Activated naive CD4-positive, alpha-beta T cell treated with anti-CD3 and anti-CD28 coated beads, Interleukin-2, amount 50 U/mL, for 72 hours (primary cell): ENCODE measurements at regions not wholly inside any gene's neighbourhood (a gene's known extent, or its start where the extent isn't known, plus 50 kb on each side); places are given as distances from the start of the nearest gene placed in this dataset.
"Not testable (repeated sequence)": the region's sequence is repeated elsewhere in the genome, so short reads cannot be mapped to it uniquely, and the experiment has no call there.

Experiments used
- ATAC-seq, 2 donors: fragments of 150-1000 bp; cut with Tn5 transposase; 2 replicates each; pipeline ENCODE4 v1.10.0; 2021; ENCODE audit warnings: mild to moderate bottlenecking in 2 of 2, moderate library complexity in 2 of 2
- DNase-seq, 2 donors: peaks; one replicate each; pipeline ENCODE4 v3.0.0; 2021 to 2022; ENCODE audit warnings: low spot score in 2 of 2
- H3K27ac Mint-ChIP-seq, 2 donors: one replicate each; pipeline ENCODE4 v1.8.0; 2022; ENCODE audit warnings: mild to moderate bottlenecking in 2 of 2, mixed read lengths in 2 of 2
- H3K36me3 Mint-ChIP-seq, 2 donors: one replicate each; pipeline ENCODE4 v1.8.0; 2022; ENCODE audit warnings: mixed read lengths in 2 of 2
- H3K9me3 Mint-ChIP-seq, 2 donors: one replicate each; pipeline ENCODE4 v1.8.0; 2022; ENCODE audit warnings: mixed read lengths in 2 of 2

GRCh38 chr4:164350061-164350460 lies 403.9 kb upstream of the SMIM31 start:
- DNase-seq (no peak), ATAC-seq (no peak)
- Mint-ChIP-seq H3K27ac (no peak overlapping the region), H3K9me3 (peaks cover 0 to 4% of the 10 kb centered on the region in 2 donors), H3K36me3 (no peaks in the 10 kb centered on the region)

GRCh38 chr4:164350716-164351115 lies 403.2 kb upstream of the SMIM31 start:
- H3K9me3 Mint-ChIP-seq, ATAC-seq, H3K36me3 Mint-ChIP-seq: not testable (repeated sequence)

GRCh38 chr4:164357957-164358356 lies 396.0 kb upstream of the SMIM31 start:
- Mint-ChIP-seq H3K27ac (no peak overlapping the region), H3K9me3 (no peaks in the 10 kb centered on the region), H3K36me3 (no peaks in the 10 kb centered on the region)
- no peak for DNase-seq
- no peak for ATAC-seq

More at GRCh38 chr4:164350716-164351115, 403.2 kb upstream of the SMIM31 start:
- not testable (repeated sequence) for H3K27ac Mint-ChIP-seq, DNase-seq

- Mint-ChIP-seq H3K9me3 (no peaks in the 10 kb centered on the region), H3K27ac (no peak overlapping the region), H3K36me3 (no peaks in the 10 kb centered on the region)
- ATAC-seq (no peak), DNase-seq (no peak)
Measured at GRCh38 chr4:164358400-164358799, 395.5 kb upstream of the SMIM31 start.

- H3K36me3 Mint-ChIP-seq = no peaks in the 10 kb centered on the region
- DNase-seq (no peak), ATAC-seq (no peak)
- H3K27ac Mint-ChIP-seq = no peak overlapping the region
- no peaks in the 10 kb centered on the region for H3K9me3 Mint-ChIP-seq
Measured at GRCh38 chr4:164359881-164360280, 394.1 kb upstream of the SMIM31 start.

- H3K9me3 Mint-ChIP-seq = no peaks in the 10 kb centered on the region
- no peaks in the 10 kb centered on the region for H3K36me3 Mint-ChIP-seq
- H3K27ac Mint-ChIP-seq = no peak overlapping the region
- no peak for DNase-seq
- no peak for ATAC-seq
Measured at GRCh38 chr4:164368894-164369293, 385.0 kb upstream of the SMIM31 start.

- Mint-ChIP-seq H3K36me3 (no peaks in the 10 kb centered on the region), H3K9me3 (no peaks in the 10 kb centered on the region), H3K27ac (no peak overlapping the region)
- DNase-seq (no peak), ATAC-seq (no peak)
Measured at GRCh38 chr4:164373021-164373420, 380.9 kb upstream of the SMIM31 start.

GRCh38 chr4:164377277-164377676 lies 376.7 kb upstream of the SMIM31 start:
- DNase-seq (no peak), ATAC-seq (no peak)
- Mint-ChIP-seq H3K27ac (no peak overlapping the region), H3K36me3 (no peaks in the 10 kb centered on the region), H3K9me3 (no peaks in the 10 kb centered on the region)

- Mint-ChIP-seq H3K9me3 (no peaks in the 10 kb centered on the region), H3K27ac (no peak overlapping the region), H3K36me3 (no peaks in the 10 kb centered on the region)
- ATAC-seq (no peak), DNase-seq (no peak)
Measured at GRCh38 chr4:164378361-164378760, 375.6 kb upstream of the SMIM31 start.

GRCh38 chr4:164379694-164380093 lies 374.2 kb upstream of the SMIM31 start:
- H3K27ac Mint-ChIP-seq = no peak overlapping the region
- ATAC-seq (no peak), DNase-seq (no peak)
- H3K36me3 Mint-ChIP-seq = no peaks in the 10 kb centered on the region
- no peaks in the 10 kb centered on the region for H3K9me3 Mint-ChIP-seq

- no peak overlapping the region for H3K27ac Mint-ChIP-seq
- H3K36me3 Mint-ChIP-seq = no peaks in the 10 kb centered on the region
- DNase-seq = no peak
- no peaks in the 10 kb centered on the region for H3K9me3 Mint-ChIP-seq
- no peak for ATAC-seq
Measured at GRCh38 chr4:164381859-164382258, 372.1 kb upstream of the SMIM31 start.

GRCh38 chr4:164383058-164383357 lies 370.9 kb upstream of the SMIM31 start:
- Mint-ChIP-seq H3K27ac (no peak overlapping the region), H3K36me3 (no peaks in the 10 kb centered on the region), H3K9me3 (no peaks in the 10 kb centered on the region)
- ATAC-seq (peak in 1 of 2 donors; percentile 50), DNase-seq (no peak)

- Mint-ChIP-seq H3K9me3 (no peaks in the 10 kb centered on the region), H3K27ac (no peak overlapping the region), H3K36me3 (no peaks in the 10 kb centered on the region)
- peak in 1 of 2 donors; percentile 69 for ATAC-seq
- peak in 1 of 2 donors; percentile 2 for DNase-seq
Measured at GRCh38 chr4:164383358-164384220, 370.3 kb upstream of the SMIM31 start.

- DNase-seq = no peak
- ATAC-seq = no peak
- Mint-ChIP-seq H3K36me3 (no peaks in the 10 kb centered on the region), H3K27ac (no peak overlapping the region), H3K9me3 (no peaks in the 10 kb centered on the region)
Measured at GRCh38 chr4:164384416-164384815, 369.5 kb upstream of the SMIM31 start.

- H3K27ac Mint-ChIP-seq = no peak overlapping the region
- no peaks in the 10 kb centered on the region for H3K36me3 Mint-ChIP-seq
- DNase-seq (no peak), ATAC-seq (no peak)
- peaks cover 3 to 8% of the 10 kb centered on the region in 2 donors for H3K9me3 Mint-ChIP-seq
Measured at GRCh38 chr4:164396439-164396838, 357.5 kb upstream of the SMIM31 start.

- Mint-ChIP-seq H3K9me3 (peaks cover 0 to 14% of the 10 kb centered on the region in 2 donors), H3K36me3 (no peaks in the 10 kb centered on the region), H3K27ac (no peak overlapping the region)
- ATAC-seq (no peak), DNase-seq (no peak)
Measured at GRCh38 chr4:164402554-164402953, 351.4 kb upstream of the SMIM31 start.

GRCh38 chr4:164405774-164406173 lies 348.2 kb upstream of the SMIM31 start:
- Mint-ChIP-seq H3K36me3 (no peaks in the 10 kb centered on the region), H3K9me3 (peaks cover 0 to 19% of the 10 kb centered on the region in 2 donors), H3K27ac (no peak overlapping the region)
- DNase-seq = no peak
- no peak for ATAC-seq

GRCh38 chr4:164408831-164409230 lies 345.1 kb upstream of the SMIM31 start:
- no peak overlapping the region for H3K27ac Mint-ChIP-seq
- H3K9me3 Mint-ChIP-seq = peaks cover 0 to 15% of the 10 kb centered on the region in 2 donors
- no peaks in the 10 kb centered on the region for H3K36me3 Mint-ChIP-seq
- DNase-seq (no peak), ATAC-seq (no peak)
